22Rv1 (cell line): ENCODE measurements at regions not wholly inside any gene's neighbourhood (a gene's known extent, or its start where the extent isn't known, plus 50 kb on each side); places are given as distances from the start of the nearest gene placed in this dataset.

Source experiments
- CTCF ChIP-seq: fragments of 450-650 bp; IDR thresholded peaks from 2 replicates; pipeline ENCODE4 v1.5.1; 2017; ENCODE audit warnings: mild to moderate bottlenecking
- ZFX ChIP-seq: fragments of 450-650 bp; IDR thresholded peaks from 2 replicates; pipeline ENCODE4 v1.6.1; 2017; ENCODE audit warnings: antibody characterized with exemption, borderline replicate concordance

GRCh38 chr3:61358364-61358763 lies 107.1 kb upstream of the FHIT start:
- TF ChIP-seq CTCF (no peak), ZFX (no peak)
